GM19324 (cell line): ENCODE measurements at regions not wholly inside any gene's neighbourhood (a gene's known extent, or its start where the extent isn't known, plus 50 kb on each side); places are given as distances from the start of the nearest gene placed in this dataset.
"Not testable (repeated sequence)": the region's sequence is repeated elsewhere in the genome, so short reads cannot be mapped to it uniquely, and the experiment has no call there.

Experiments used
- ATAC-seq: cut with Tn5 transposase; IDR thresholded peaks from one replicate; pipeline ENCODE4 v1.9.1; 2021; ENCODE audit warnings: mild to moderate bottlenecking, moderate library complexity; ENCODE audit not compliant: unreplicated experiment, low FRiP score

DNA sequence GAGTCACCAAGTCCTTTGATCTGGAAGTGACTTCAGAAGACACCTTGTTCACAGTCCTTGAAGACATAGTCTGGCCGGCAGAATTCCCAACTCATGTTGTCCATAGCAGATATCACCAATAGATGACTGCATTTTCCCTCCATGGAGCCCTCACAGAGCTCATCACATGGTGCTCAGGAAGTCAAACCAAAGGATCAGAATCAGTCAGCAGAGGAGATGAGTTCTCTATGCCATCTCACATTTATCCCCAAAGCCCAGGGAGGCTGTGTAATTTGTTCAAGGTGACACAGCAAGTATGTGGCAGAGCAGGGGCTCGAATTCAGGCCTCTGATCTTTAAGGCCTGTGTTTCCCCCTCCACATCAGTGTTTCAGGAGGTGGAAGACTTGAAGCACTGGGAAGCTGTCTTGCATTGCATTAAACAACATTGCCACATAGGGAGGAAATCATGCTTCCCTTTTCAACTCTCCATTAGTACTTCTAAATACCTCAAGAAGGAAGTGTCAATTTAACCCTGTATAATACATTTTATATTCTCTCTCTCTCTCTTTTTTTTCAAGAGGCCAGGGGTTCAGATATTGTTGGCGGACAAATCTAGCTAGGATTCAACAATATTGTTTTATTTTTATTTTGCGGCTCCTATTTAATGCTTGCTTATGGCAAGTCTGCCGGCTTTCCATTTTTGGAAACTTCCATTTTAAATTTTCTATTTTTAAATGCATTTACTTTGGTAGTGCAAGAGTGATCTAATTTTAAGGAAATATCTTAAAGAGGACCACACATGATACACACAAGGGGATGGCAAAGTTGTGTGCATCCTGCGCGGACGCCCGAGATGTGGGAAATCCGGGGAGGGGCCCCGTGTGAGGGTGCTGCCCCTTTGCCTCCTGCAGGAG lies 61.9 kb downstream of the NPIPB5 start:
- not testable (repeated sequence) for ATAC-seq

DNA sequence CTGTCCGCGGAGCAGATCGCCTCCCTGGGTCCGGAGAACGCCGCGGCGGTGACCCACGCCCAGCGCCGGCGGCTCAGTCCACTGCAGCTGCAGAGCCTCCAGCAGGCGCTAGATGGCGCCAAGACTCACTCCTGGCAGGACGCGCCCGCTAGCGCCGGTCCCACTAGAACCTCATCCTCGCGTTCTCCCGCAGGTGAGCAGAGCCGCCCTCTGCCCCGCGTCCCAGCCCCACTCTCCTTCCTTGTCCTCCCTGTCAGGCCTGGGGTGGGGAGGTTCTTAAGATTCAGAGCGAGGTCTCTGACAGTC lies 62.5 kb downstream of the NPIPB5 start:
- ATAC-seq = peak; percentile 65

DNA sequence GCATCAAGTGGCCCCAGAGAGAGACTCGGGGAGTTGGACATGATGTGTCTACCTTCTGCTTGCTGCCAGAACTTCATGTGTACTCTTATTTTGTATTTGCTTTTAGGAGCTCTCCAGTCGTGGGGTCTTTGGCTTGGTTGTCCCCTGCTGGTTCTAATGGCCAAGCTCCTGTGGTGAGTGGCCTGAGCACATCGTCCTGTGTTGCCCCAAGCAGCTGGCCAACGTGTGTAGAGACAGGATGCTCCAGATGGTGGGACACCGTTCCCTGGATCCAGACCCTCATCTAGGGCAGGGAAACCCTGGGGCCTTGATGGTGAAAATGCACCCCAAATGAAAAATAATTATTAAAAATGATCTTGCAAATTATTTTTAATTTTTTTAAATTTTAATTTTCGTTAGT lies 65.8 kb downstream of the NPIPB5 start:
- ATAC-seq = not testable (repeated sequence)

DNA sequence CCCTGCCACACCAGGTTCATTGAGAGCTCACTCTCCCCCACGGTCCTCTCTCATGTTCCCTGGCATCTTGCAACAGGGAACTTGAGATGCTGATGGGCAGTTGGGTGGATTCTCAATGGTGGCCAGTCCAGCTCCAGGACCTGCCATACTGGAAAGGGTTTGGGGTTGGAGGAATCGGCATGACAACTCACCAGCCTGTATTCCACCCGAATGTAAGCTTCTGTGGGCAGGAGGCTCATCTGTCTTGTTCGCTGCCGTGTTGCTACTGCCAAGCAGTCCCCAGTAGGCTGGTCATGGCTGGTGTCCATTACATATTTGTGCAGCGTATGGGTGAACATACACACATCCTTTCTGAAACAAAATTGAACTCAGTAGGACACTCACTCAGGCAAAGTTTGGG lies 72.5 kb downstream of the NPIPB5 start:
- not testable (repeated sequence) for ATAC-seq

DNA sequence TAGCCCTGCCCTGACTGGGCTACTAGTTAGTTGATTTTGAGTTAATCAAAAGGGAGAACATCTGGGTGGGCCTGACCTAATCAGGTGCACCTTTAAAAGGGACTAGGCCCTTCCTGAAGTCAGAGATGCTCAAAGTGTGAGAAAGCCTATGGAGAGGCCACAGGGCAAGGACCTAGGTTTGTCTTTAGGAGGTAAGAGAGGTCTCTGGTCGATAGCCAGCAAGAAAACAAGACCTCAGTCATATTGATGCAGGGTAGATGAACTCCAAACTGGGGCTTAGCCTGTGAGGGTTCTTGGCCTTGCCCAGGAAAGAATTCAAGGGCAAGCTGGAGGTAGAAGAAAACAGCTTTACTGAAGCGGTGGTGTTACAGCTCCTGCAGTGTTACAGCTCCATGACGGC lies 73.8 kb downstream of the NPIPB5 start:
- not testable (repeated sequence) for ATAC-seq

DNA sequence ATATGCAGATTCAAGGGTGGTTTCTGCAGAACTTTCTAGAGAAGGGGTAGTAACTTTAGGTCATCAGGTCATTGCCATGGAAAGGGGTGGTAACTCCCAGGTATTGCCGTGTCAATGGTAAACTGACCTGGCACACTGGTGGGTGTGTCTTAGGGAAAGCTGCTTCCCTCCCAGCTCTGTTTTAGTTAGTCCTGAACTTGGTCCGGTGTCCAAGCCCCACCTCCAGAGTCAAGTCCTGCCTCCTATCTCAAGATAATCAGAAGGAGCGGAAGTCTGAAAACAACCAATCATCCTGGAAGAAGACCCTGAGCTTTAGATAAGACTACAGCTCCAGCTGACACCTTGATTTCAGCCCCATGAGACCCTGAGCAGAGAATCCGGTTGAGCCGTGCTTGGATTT lies 74.2 kb downstream of the NPIPB5 start:
- ATAC-seq = not testable (repeated sequence)

DNA sequence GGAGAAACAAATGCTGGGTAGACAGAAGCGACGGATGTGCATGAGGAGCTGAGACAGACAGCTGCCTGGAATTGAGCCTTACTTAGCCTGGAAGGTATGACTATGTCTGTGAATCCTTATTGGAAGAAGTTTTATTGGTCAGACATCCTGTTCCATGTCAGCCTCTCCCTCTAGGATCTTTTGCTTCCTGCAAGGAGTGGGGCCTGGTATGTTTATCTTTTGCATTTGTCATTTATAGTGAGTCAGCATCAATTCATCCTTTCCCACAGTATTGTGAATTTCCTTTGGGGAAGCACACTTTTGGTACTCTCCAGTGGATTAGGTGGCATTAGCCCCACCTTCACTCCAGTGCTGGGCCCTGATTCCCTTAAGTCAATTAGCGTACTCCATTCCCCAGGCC lies 74.7 kb downstream of the NPIPB5 start:
- ATAC-seq = not testable (repeated sequence)

DNA sequence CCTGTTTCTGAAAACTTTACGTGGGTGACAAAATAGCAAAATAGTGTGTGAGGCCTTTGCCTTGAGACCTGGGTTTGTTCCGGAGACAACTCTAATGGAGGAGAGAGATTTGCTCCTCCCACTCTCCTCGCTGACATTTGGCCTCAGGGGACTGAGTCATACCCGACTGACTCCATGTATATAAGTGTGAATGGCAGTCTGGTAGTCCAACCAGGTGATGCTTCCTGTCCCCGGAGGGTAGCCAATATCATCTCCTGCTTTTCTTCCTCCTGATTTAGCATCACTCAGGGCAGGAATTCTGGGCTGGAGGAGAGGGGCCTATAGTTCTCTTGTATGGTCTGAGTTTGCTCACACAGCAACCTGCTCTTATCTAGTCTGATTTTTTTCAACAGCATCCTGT lies 76.0 kb downstream of the NPIPB5 start:
- not testable (repeated sequence) for ATAC-seq

DNA sequence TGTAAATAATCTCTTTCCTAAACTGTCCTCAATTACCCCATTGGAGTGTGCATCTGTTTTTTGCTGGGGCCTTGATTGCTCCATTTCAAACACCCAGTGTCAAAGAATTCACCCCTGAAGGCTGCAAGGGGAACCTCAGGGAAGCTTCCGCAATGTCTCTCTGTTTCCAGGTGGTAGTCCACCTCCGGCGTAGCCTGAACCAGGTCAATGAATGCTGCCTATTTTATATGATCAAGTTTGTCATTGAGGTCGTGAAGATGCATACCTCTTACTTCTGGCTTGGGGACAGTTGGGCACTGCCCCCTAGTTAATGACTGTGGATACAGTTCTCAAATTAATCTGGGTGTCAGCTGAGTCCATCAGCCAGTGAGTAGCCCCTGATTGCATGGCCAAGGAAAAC lies 79.1 kb downstream of the NPIPB5 start:
- not testable (repeated sequence) for ATAC-seq

DNA sequence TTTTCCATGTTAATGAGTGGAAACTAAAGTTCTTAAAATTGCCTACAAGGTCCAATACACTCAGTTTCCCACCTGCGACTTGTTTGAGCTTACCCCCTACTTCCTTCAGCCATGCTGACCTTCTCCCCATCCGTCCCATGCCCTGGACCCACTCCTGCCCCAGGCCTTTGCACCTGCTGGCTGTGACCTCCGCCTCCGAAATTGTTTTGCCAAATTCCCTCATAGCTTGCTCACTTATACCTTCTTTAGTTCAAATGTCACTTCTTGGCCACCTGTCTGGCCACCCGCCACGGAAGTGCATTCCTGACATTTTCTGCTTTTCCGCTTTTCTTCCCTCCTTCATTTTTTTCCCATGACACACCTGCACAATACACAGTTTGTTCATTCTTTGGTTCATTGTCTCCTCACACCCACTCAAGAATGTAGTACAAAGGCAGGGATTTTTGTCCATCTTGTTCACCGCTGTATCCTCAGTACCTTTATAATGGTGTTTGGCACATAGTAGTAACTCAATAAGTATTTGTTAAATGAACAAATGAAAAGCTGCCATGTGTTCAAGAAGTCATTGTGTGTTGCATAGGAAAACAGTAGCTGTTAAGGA lies 85.9 kb downstream of the NPIPB5 start:
- ATAC-seq = not testable (repeated sequence)

DNA sequence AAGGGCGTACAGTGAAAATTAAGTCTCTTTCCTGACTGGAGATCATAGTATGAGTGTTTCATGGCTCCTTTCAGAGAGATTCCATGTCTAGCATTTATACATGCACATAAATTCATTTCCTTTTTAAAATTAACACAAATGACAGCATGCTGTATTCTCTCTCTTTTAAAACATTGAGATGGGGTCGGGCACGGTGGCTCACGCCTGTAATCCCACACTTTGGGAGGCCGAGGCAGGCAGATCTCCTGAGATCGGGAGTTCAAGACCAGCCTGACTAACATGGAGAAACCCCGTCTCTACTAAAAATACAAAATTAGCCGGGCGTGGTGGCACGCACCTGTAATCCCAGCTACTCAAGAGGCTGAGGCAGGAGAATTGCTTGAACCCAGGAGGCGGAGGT lies 93.1 kb downstream of the NPIPB5 start:
- ATAC-seq = not testable (repeated sequence)

DNA sequence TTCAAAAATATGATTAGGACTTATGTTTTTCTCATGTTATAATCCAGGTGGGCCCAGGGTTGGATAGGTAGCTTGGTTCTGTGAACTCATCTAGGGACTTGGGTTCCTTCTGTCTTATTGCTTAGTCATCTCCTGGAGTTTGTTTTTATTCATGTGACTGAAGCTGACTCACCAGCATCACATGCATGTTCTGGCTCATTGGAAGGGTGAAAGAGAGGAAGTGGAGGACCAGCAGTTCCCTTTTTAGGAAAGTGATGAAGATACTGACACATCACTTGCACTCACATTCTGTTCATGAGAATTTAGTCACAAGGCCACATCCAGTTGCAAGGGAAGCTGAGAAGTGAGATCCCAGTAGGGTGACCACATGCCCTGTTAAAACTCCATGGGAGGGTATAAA lies 95.9 kb downstream of the NPIPB5 start:
- ATAC-seq = not testable (repeated sequence)

DNA sequence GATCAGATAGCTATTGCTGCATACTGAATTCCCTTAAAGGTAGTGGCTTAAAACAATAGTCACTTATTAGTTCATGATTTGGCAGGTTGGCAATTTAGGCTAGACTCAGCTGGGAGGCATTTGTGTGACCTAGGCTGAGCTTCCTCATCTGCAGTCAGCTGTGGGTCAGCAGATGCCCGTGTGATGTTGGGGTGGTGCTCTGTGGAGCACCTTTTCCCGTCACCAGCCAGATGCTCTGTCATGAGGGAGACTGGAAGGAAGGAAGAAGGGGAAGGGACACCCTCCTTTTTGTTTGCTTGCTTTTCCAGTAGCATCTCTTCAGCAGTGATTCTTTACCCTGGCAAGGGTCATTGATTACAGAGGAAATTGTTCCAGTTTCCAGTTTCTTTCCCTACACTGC lies 99.1 kb downstream of the NPIPB5 start:
- ATAC-seq = not testable (repeated sequence)

DNA sequence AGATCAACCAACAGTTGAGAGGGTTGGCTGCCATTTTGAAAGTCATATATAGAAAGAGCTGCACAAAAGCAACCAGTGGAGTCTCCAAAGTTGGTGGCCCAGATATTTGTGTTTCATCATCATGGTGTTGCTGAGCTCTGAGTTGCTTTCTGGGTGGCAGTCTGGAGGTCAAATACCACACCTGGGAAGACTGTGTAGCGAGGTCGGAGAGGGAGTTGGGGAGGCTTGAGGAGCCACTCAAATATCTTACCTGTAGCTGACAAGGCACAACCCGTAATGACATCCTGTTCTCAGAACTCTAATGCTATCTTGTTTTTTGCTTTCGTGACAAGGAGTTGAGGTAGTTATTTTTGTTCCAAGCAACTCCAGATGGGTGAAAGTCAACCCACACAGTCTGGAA lies 100.4 kb downstream of the NPIPB5 start:
- not testable (repeated sequence) for ATAC-seq

DNA sequence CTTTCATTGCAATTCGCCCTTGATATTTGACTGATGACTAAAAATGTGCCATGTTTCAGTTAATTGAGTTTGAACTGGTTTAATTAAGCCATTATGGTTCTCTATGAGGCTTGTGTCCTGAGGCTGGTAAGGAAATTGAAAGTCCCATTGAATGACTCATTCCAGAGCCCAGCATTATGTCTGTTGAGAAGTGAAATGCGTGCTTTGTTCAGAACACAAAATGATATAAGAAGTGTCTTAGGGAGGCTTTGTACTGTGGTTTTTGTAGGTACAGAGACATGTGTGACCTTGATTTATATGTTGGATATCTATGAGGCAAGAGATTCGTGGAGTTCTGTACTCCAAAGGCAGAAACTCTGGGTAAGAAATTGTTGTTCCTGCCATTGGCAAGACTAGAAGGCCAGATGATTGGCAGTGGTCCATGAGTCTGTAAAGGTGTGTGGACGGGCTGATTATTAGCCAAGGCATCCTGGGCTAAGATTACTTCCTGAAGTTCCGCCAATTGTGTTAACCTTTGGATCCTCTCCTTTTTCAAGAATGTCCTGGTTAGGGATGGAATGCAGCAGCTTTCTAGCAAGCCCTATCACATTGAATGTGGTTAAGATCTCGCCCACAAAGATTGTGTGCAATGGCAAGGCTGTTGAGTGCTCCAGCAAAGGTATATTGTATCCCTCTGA lies 103.7 kb downstream of the NPIPB5 start:
- ATAC-seq = no peak

DNA sequence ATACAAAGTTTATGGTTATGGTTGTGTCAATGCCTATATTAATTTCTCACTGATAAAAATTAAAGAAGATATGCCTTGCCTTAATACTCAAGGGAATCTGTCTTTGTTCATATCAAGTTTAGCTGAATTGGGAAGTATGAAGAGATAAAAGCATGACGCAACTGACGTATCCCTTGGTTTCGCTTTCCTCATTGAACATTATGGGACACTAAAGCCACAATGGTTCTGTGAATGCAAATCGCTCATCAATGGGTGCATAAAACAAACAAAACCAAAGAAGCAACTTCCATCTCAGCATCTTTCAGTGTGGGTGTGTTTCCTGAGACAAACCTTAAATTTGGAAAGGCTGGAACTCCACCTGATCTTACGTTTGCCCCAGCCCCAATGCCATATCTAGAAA lies 108.2 kb downstream of the NPIPB5 start:
- ATAC-seq = no peak

DNA sequence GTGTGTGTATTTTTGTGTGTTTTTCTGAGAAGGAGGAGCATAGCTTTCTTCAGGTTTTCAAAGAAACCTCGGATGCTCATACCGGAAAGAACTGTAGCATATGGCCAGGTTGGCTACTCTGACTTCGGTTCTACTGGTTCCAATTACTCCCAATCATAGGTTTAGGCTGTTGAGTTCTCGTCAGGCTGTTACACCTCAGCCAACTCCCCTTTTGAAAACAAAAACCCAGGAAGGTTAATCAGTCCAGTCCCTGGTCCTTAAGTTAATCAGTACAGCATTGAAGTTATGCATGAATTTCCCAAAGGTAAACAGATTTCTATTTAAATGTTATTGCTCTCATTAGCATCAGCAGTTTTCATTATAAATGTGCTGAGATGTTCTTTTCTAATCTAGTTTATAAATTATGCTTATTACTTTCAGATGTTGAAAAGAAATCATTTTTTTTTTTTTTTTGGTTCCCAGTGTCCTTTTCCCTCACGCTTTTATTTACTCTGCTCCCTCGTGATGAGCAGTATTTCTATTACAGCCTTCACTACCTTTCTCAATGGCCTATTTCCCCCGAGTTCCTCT lies 111.0 kb downstream of the NPIPB5 start:
- no peak for ATAC-seq

DNA sequence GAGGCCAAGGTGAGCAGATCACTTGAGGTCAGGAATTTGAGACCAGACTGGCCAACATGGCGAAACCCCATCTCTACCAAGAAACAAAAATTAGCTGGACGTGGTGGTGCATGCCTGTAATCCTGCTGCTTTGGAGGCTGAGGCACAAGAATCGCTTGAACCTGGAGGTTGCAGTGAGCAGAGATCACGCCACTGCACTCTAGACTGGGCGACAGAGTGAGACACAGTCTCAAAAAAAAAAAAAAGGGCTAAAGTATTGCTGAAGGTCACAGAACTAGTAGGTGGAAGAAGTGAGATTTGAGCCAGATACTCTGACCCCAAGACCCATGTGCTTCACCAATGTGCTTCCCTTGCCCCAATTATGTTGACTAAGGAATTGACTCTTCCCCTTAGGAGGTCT lies 112.0 kb downstream of the NPIPB5 start:
- ATAC-seq = no peak

DNA sequence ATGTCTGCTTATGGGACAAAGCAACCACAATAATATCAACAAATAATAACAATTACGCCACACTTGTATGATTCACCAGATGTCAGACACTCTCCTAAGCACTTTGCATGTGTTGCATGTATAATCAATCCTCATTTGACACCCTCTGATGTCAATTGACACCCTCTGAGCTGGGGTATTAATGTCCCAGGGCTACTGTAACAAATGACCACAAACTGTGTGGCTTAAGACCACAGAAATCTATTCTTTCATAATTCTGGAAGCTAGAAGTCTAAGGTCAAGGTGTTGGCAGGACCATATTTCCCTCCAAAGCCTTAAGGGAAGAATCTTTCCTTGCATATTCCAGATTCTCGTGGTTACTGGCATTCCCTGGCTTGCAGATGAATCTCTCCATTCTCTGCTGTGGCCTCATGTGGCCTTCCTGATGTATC lies 112.7 kb downstream of the NPIPB5 start:
- ATAC-seq = no peak

DNA sequence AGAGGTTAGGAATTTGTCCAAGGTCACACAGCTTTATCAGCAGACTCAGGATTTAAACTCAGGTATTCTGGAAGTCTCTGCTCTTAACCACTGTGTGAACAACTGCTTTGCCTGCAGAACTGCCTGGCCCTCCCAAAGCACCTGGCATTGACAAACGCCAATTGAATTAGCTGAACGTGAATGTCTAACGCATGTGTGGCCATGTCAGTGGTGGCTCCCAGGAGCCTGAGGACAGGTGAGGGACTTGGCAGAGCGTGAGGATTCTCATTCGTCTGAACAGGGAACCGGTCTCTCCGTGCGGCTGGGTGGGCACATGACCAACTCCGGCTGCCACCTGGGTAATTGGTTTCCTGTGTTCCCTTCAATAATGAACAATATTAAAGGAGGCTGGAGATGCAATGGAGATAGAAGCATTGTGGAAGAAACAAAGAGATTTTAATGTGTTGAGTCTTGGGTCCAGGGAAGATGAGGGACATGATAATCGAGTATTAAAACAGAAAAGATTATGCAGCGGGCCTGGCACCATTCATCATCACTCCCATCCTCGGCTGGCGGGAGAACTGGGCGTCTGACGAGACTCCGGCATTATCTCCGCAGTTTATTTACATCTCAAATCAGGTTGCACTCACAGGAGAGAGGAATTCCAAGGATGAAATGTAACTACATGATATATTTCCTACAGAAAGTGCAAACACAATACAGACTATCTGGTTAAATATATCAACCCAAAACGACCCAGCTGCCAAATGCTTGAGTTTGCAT lies 113.5 kb downstream of the NPIPB5 start:
- ATAC-seq = no peak
